Naive thymus-derived CD8-positive, alpha-beta T cell (primary cell): ENCODE measurements at regions not wholly inside any gene's neighbourhood (a gene's known extent, or its start where the extent isn't known, plus 50 kb on each side); places are given as distances from the start of the nearest gene placed in this dataset.

ENCODE experiments used
- ATAC-seq, 2 donors: fragments of 150-1000 bp; cut with Tn5 transposase in 1 of 2; sonication (Bioruptor Pico), chemical (Tn5 transposase) in 1 of 2; 1 replicate in 1 of 2; 2 replicates in 1 of 2; pipeline ENCODE4 v1.10.0; 2021; ENCODE audit warnings: mild to moderate bottlenecking in 2 of 2, moderate library complexity in 2 of 2
- POLR2A ChIA-PET: fragments of 350-600 bp; sonication (Branson Sonifier 250); formaldehyde crosslinking; loops from one replicate; lab custom pipeline; 2021; ENCODE audit warnings: antibody characterized with exemption; lab: Charles Lee
- DNase-seq, 10 donors: peaks; one replicate each; pipeline versions ENCODE4 v3.0.0 to v3.0.0-alpha.2; 2020 to 2022
- H3K27ac Mint-ChIP-seq, 10 donors: one replicate each; pipeline ENCODE4 v1.8.0; 2020 to 2022; ENCODE audit warnings: mild to moderate bottlenecking in 10 of 10, mixed read lengths in 10 of 10, moderate library complexity in 4 of 10, inconsistent platforms in 1 of 10
- H3K27me3 Mint-ChIP-seq, 5 donors: one replicate each; pipeline ENCODE4 v1.8.0; 2021 to 2022; ENCODE audit warnings: mixed read lengths in 5 of 5
- H3K36me3 Mint-ChIP-seq, 3 donors: one replicate each; pipeline ENCODE4 v1.8.0; 2020 to 2022; ENCODE audit warnings: mixed read lengths in 3 of 3, mild to moderate bottlenecking in 2 of 3, inconsistent platforms in 1 of 3
- H3K4me1 Mint-ChIP-seq, 4 donors: one replicate each; pipeline ENCODE4 v1.8.0; 2021 to 2022; ENCODE audit warnings: mixed read lengths in 4 of 4
- H3K4me3 Mint-ChIP-seq, 10 donors: one replicate each; pipeline ENCODE4 v1.8.0; 2020 to 2022; ENCODE audit warnings: mild to moderate bottlenecking in 10 of 10, mixed read lengths in 10 of 10, moderate library complexity in 6 of 10, inconsistent platforms in 1 of 10
- H3K9me3 Mint-ChIP-seq, 9 donors: one replicate each; pipeline ENCODE4 v1.8.0; 2020 to 2022; ENCODE audit warnings: mixed read lengths in 9 of 9, mild to moderate bottlenecking in 3 of 9, inconsistent platforms in 1 of 9, moderate library complexity in 1 of 9

- Mint-ChIP-seq H3K4me3 (no peak overlapping the region), H3K27me3 (peaks cover 0 to 9% (median 0%) of the 10 kb centered on the region in 5 donors), H3K9me3 (peaks cover 0 to 3% (median 0%) of the 10 kb centered on the region in 9 donors), H3K36me3 (no peaks in the 10 kb centered on the region), H3K4me1 (no peaks in the 10 kb centered on the region), H3K27ac (no peak overlapping the region)
- ATAC-seq (no peak), DNase-seq (no peak)
- POLR2A ChIA-PET = no interaction called here
These were observed 484.5 kb downstream of the KCNJ2 start for GRCh38 chr17:70653850-70654249.

GRCh38 chr17:70654706-70655105 is 485.4 kb downstream of the KCNJ2 start:
- POLR2A ChIA-PET = no interaction called here
- Mint-ChIP-seq H3K9me3 (peaks cover 0 to 2% (median 0%) of the 10 kb centered on the region in 9 donors), H3K36me3 (no peaks in the 10 kb centered on the region), H3K4me1 (no peaks in the 10 kb centered on the region), H3K4me3 (no peak overlapping the region), H3K27ac (no peak overlapping the region), H3K27me3 (peaks cover 0 to 9% (median 0%) of the 10 kb centered on the region in 5 donors)
- ATAC-seq (no peak), DNase-seq (no peak)

- Mint-ChIP-seq H3K27ac (no peak overlapping the region), H3K9me3 (peaks cover 0 to 2% (median 0%) of the 10 kb centered on the region in 9 donors), H3K4me1 (no peaks in the 10 kb centered on the region), H3K27me3 (peaks cover 0 to 9% (median 0%) of the 10 kb centered on the region in 5 donors), H3K4me3 (no peak overlapping the region), H3K36me3 (no peaks in the 10 kb centered on the region)
- POLR2A ChIA-PET = no interaction called here
- DNase-seq (no peak), ATAC-seq (no peak)
These were observed 486.0 kb downstream of the KCNJ2 start for GRCh38 chr17:70655176-70655958.

GRCh38 chr17:70658317-70658716 is 489.0 kb downstream of the KCNJ2 start:
- Mint-ChIP-seq H3K9me3 (no peaks in the 10 kb centered on the region), H3K4me1 (no peaks in the 10 kb centered on the region), H3K27me3 (peaks cover 0 to 4% (median 0%) of the 10 kb centered on the region in 5 donors), H3K36me3 (no peaks in the 10 kb centered on the region), H3K4me3 (no peak overlapping the region), H3K27ac (peak overlapping the region in 1 of 10 donors; percentile 20)
- DNase-seq (no peak), ATAC-seq (no peak)
- POLR2A ChIA-PET = no interaction called here

- Mint-ChIP-seq H3K4me1 (no peaks in the 10 kb centered on the region), H3K4me3 (no peak overlapping the region)
- POLR2A ChIA-PET = no interaction called here
These were observed 489.5 kb downstream of the KCNJ2 start for GRCh38 chr17:70658840-70659239.

GRCh38 chr17:70661342-70662222 is 492.2 kb downstream of the KCNJ2 start:
- Mint-ChIP-seq H3K36me3 (no peaks in the 10 kb centered on the region), H3K4me1 (no peaks in the 10 kb centered on the region), H3K27me3 (peaks cover 0 to 1% (median 0%) of the 10 kb centered on the region in 5 donors), H3K4me3 (no peak overlapping the region), H3K9me3 (peaks cover 0 to 3% (median 0%) of the 10 kb centered on the region in 9 donors), H3K27ac (no peak overlapping the region)
- POLR2A ChIA-PET = interaction anchor here (0.7 kb wide), 1 partner anchor 414 kb away, joined by 4 read pairs; no protein-coding TSS in a partner anchor
- ATAC-seq (no peak), DNase-seq (no peak)

More at GRCh38 chr17:70658840-70659239, 489.5 kb downstream of the KCNJ2 start:
- H3K27me3 Mint-ChIP-seq = peaks cover 0 to 1% (median 0%) of the 10 kb centered on the region in 5 donors
- H3K36me3 Mint-ChIP-seq = no peaks in the 10 kb centered on the region
- ATAC-seq = no peak
- no peaks in the 10 kb centered on the region for H3K9me3 Mint-ChIP-seq
- no peak for DNase-seq
- H3K27ac Mint-ChIP-seq = no peak overlapping the region

GRCh38 chr17:70668276-70668937 is 499.1 kb downstream of the KCNJ2 start:
- POLR2A ChIA-PET = no interaction called here
- ATAC-seq (no peak), DNase-seq (no peak)
- Mint-ChIP-seq H3K4me1 (no peaks in the 10 kb centered on the region), H3K36me3 (no peaks in the 10 kb centered on the region), H3K27ac (no peak overlapping the region), H3K27me3 (no peaks in the 10 kb centered on the region), H3K9me3 (peaks cover 0 to 3% (median 0%) of the 10 kb centered on the region in 9 donors), H3K4me3 (no peak overlapping the region)

GRCh38 chr17:70668938-70669778 is 499.8 kb downstream of the KCNJ2 start:
- Mint-ChIP-seq H3K27me3 (no peaks in the 10 kb centered on the region), H3K9me3 (peaks cover 0 to 3% (median 0%) of the 10 kb centered on the region in 9 donors), H3K4me1 (no peaks in the 10 kb centered on the region), H3K4me3 (no peak overlapping the region), H3K27ac (no peak overlapping the region), H3K36me3 (no peaks in the 10 kb centered on the region)
- POLR2A ChIA-PET = no interaction called here
- ATAC-seq (no peak), DNase-seq (no peak)

GRCh38 chr17:70674061-70674460 is 504.7 kb downstream of the KCNJ2 start:
- Mint-ChIP-seq H3K9me3 (no peaks in the 10 kb centered on the region), H3K4me1 (no peaks in the 10 kb centered on the region), H3K27ac (no peak overlapping the region), H3K27me3 (peaks cover 0 to 4% (median 0%) of the 10 kb centered on the region in 5 donors), H3K36me3 (no peaks in the 10 kb centered on the region), H3K4me3 (no peak overlapping the region)
- POLR2A ChIA-PET = no interaction called here
- ATAC-seq (no peak), DNase-seq (no peak)

- H3K4me3 Mint-ChIP-seq = no peak overlapping the region
- POLR2A ChIA-PET = no interaction called here
- H3K9me3 Mint-ChIP-seq = no peaks in the 10 kb centered on the region
- no peaks in the 10 kb centered on the region for H3K36me3 Mint-ChIP-seq
- H3K27ac Mint-ChIP-seq = no peak overlapping the region
- H3K4me1 Mint-ChIP-seq = no peaks in the 10 kb centered on the region
- peaks cover 0 to 4% (median 0%) of the 10 kb centered on the region in 5 donors for H3K27me3 Mint-ChIP-seq
- DNase-seq (no peak), ATAC-seq (no peak)
These were observed 505.8 kb downstream of the KCNJ2 start for GRCh38 chr17:70675070-70675590.

GRCh38 chr17:70677783-70678647 is 508.7 kb downstream of the KCNJ2 start:
- Mint-ChIP-seq H3K4me3 (no peak overlapping the region), H3K27ac (no peak overlapping the region), H3K4me1 (no peaks in the 10 kb centered on the region), H3K9me3 (no peaks in the 10 kb centered on the region), H3K27me3 (peaks cover 0 to 4% (median 0%) of the 10 kb centered on the region in 5 donors), H3K36me3 (no peaks in the 10 kb centered on the region)
- POLR2A ChIA-PET = no interaction called here
- ATAC-seq = no peak
- no peak for DNase-seq
